K562 (cell line): ENCODE measurements at regions not wholly inside any gene's neighbourhood (a gene's known extent, or its start where the extent isn't known, plus 50 kb on each side); places are given as distances from the start of the nearest gene placed in this dataset.

Source experiments
- ATAC-seq: fragments of 200-7000 bp; cut with Tn5 transposase; 3 replicates; pipeline ENCODE4 v1.9.1; 2020; ENCODE audit warnings: moderate library complexity
- BruUV-seq: library from RNA; stranded (reverse); fragments of 400-500 nt; replicated peaks from 2 replicates; lab custom pipeline; 2021; lab: Mats Ljungman, UMichigan
- CTCF ChIA-PET: fragments of 300-600 bp; formaldehyde crosslinking; extraction: SDS; loops from one replicate; lab custom pipeline; 2021; ENCODE audit warnings: low intra/inter-chr PET ratio; lab: Yijun Ruan, JAX
- POLR2A ChIA-PET: fragments of 300-600, 350-650 bp; sonication (Branson Sonifier 250); formaldehyde crosslinking; extraction: SDS; loops from one replicate; lab custom pipeline; 2021; ENCODE audit warnings: antibody characterized with exemption, inconsistent platforms; lab: Yijun Ruan, JAX
- DNase-seq, 4 experiments: peaks; one replicate each; pipeline versions ENCODE4 v3.0.0 to v3.0.0-alpha.2; 2011 to 2018; ENCODE audit warnings: low spot score in 3 of 4, mixed read lengths in 3 of 4; ENCODE audit errors: extremely low read depth in 1 of 4
- FAIRE-seq: peaks from 2 replicates; lab custom pipeline; 2011; peaks lifted over from hg19 to GRCh38; lab: Jason Lieb, UNC
- H2AFZ ChIP-seq: 2 replicates; pipeline ENCODE4 v1.6.0; 2011; ENCODE audit warnings: low read depth, low read length, control low read depth, inconsistent platforms
- H3K27ac ChIP-seq: fragments of 200-600 bp; 3 replicates; pipeline ENCODE4 v1.8.0; 2011; ENCODE audit warnings: low read depth, mild to moderate bottlenecking, control low read depth, inconsistent platforms, low read length, moderate library complexity, mixed read lengths; ENCODE audit errors: extremely low read depth
- H3K27me3 ChIP-seq, 2 experiments: fragments of 300-600 bp in 1 of 2; 2 replicates in 1 of 2; 3 replicates in 1 of 2; pipeline versions ENCODE4 v1.6.0 to v1.8.0; 2011; ENCODE audit warnings: inconsistent platforms in 2 of 2, low read length in 2 of 2, mild to moderate bottlenecking in 1 of 2, mixed read lengths in 1 of 2, moderate library complexity in 1 of 2; ENCODE audit not compliant: control insufficient read depth in 2 of 2, insufficient read depth in 2 of 2
- H3K36me3 ChIP-seq: fragments of 300-600 bp; 3 replicates; pipeline ENCODE4 v1.8.0; 2011; ENCODE audit warnings: mild to moderate bottlenecking, low read length, inconsistent platforms; ENCODE audit not compliant: control insufficient read depth, insufficient read depth
- H3K4me1 ChIP-seq, 2 experiments: fragments of 200-600 bp in 1 of 2; replicated peaks in 1 of 2; 2 replicates in 1 of 2; 3 replicates in 1 of 2; pipeline versions ENCODE4 v1.5.1 to v1.8.0; 2011; ENCODE audit warnings: inconsistent platforms in 2 of 2, low read length in 2 of 2, mild to moderate bottlenecking in 1 of 2, mixed read lengths in 1 of 2, moderate library complexity in 1 of 2; ENCODE audit not compliant: control insufficient read depth in 2 of 2, insufficient read depth in 2 of 2
- H3K4me2 ChIP-seq: 2 replicates; pipeline ENCODE4 v1.6.1; 2011; ENCODE audit warnings: low read length, control low read depth, inconsistent platforms, mixed read lengths; ENCODE audit not compliant: insufficient read depth
- H3K4me3 ChIP-seq: fragments of 200-600 bp; sonication (generic), shearing (Covaris generic); 2 replicates; pipeline ENCODE4 v1.5.1; 2016; ENCODE audit warnings: control low read depth, inconsistent platforms
- H3K79me2 ChIP-seq: fragments of 200-600 bp; 3 replicates; pipeline ENCODE4 v1.8.0; 2011; ENCODE audit warnings: low read length, inconsistent platforms; ENCODE audit not compliant: control insufficient read depth, insufficient read depth
- H3K9ac ChIP-seq, 2 experiments: 2 replicates each; pipeline versions ENCODE4 v1.6.0 to v1.6.1; 2011; ENCODE audit warnings: low read depth in 2 of 2, low read length in 2 of 2, control low read depth in 1 of 2, inconsistent platforms in 1 of 2, mild to moderate bottlenecking in 1 of 2, mixed read lengths in 1 of 2; ENCODE audit not compliant: insufficient read depth in 1 of 2
- H3K9me1 ChIP-seq: one replicate; pipeline ENCODE4 v1.6.0; 2011; ENCODE audit warnings: inconsistent platforms, mild to moderate bottlenecking, low read length, moderate library complexity; ENCODE audit not compliant: control insufficient read depth, insufficient read depth
- H3K9me3 ChIP-seq: replicated peaks from 2 replicates; pipeline ENCODE4 v1.5.1; 2011; ENCODE audit warnings: low read depth, low read length, inconsistent platforms; ENCODE audit not compliant: control insufficient read depth, insufficient read depth
- H4K20me1 ChIP-seq: replicated peaks from 2 replicates; pipeline ENCODE4 v1.6.1; 2011; ENCODE audit warnings: low read length, inconsistent platforms, mixed read lengths; ENCODE audit not compliant: control insufficient read depth, insufficient read depth
- DEAF1 ChIP-seq: fragments of 450-650 bp; formaldehyde crosslinking; IDR thresholded peaks from 2 replicates; pipeline ENCODE4 v1.4.0; 2020; ENCODE audit warnings: mild to moderate bottlenecking, moderate library complexity
- EP400 ChIP-seq: fragments of 450-650 bp; IDR thresholded peaks from 2 replicates; pipeline ENCODE4 v1.6.1; 2017; ENCODE audit warnings: antibody characterized with exemption, mild to moderate bottlenecking, moderate library complexity
- ETV1 ChIP-seq: fragments of 450-650 bp; conservative IDR thresholded peaks from 2 replicates; pipeline ENCODE4 v1.6.1; 2016; ENCODE audit warnings: missing genetic modification characterization, control low read depth, low read depth, missing compliant biosample characterization
- FOXJ3 ChIP-seq: sonication (generic); formaldehyde crosslinking; IDR thresholded peaks from 2 replicates; pipeline ENCODE4 v1.4.0; 2020; ENCODE audit warnings: mild to moderate bottlenecking, missing genetic modification reagents
- MAFG ChIP-seq: fragments of 450-650 bp; conservative IDR thresholded peaks from 2 replicates; pipeline ENCODE4 v1.6.1; 2016; ENCODE audit warnings: missing genetic modification characterization, missing compliant biosample characterization
- MEF2A ChIP-seq: IDR thresholded peaks from 2 replicates; pipeline ENCODE4 v1.6.1; 2011; ENCODE audit warnings: low read depth, mild to moderate bottlenecking, low read length, moderate library complexity; ENCODE audit not compliant: control insufficient read depth
- MLLT1 ChIP-seq, 2 experiments: fragments of 450-650 bp; IDR thresholded peaks; 2 replicates each; pipeline ENCODE4 v1.6.1; 2016
- PREB ChIP-seq: sonication (generic); formaldehyde crosslinking; IDR thresholded peaks from 2 replicates; pipeline ENCODE4 v1.8.1; 2023; ENCODE audit warnings: mild to moderate bottlenecking, missing genetic modification reagents
- RFX1 ChIP-seq: fragments of 450-650 bp; IDR thresholded peaks from 2 replicates; pipeline ENCODE4 v1.6.1; 2016; ENCODE audit warnings: mild to moderate bottlenecking, moderate library complexity
- SPI1 ChIP-seq: IDR thresholded peaks from 2 replicates; pipeline ENCODE4 v1.6.1; 2011; ENCODE audit warnings: low read depth, low read length, control low read depth, borderline replicate concordance
- THRA ChIP-seq: fragments of 450-650 bp; IDR thresholded peaks from 2 replicates; pipeline ENCODE4 v1.6.1; 2017; ENCODE audit warnings: mild to moderate bottlenecking, moderate library complexity
- TRIM28 ChIP-seq: fragments of 450-650 bp; IDR thresholded peaks from 2 replicates; pipeline ENCODE4 v1.6.1; 2017
- XRCC5 ChIP-seq: fragments of 200-400 bp; formaldehyde crosslinking; IDR thresholded peaks from 2 replicates; pipeline ENCODE4 v1.6.1; 2017; ENCODE audit warnings: low read depth, mild to moderate bottlenecking, low read length
- ZBTB43 ChIP-seq: sonication (generic); formaldehyde crosslinking; IDR thresholded peaks from 2 replicates; pipeline ENCODE4 v1.8.0; 2023; ENCODE audit warnings: mild to moderate bottlenecking, missing genetic modification reagents
- ZNF174 ChIP-seq: fragments of 250-450 bp; sonication (Bioruptor Pico); IDR thresholded peaks from 2 replicates; pipeline ENCODE4 v1.4.0; 2020; ENCODE audit warnings: mild to moderate bottlenecking
- ZNF778 ChIP-seq: fragments of 450-650 bp; formaldehyde crosslinking; IDR thresholded peaks from 2 replicates; pipeline ENCODE4 v1.4.0; 2020; ENCODE audit warnings: mild to moderate bottlenecking, moderate library complexity
- WGBS: fragments of 100-300 bp; shearing (Covaris generic); methylation state at CpG from one replicate; pipeline ENCODE4 v1.1.6; 2016; ENCODE audit warnings: low coverage, mixed read lengths; ENCODE audit not compliant: insufficient coverage; ENCODE audit errors: missing lambda C conversion rate; 5-methylcytosine and 5-hydroxymethylcytosine counted together
- in situ Hi-C: fragments of 300-500 bp; cut with MboI; formaldehyde crosslinking; loops from 4 replicates; pipeline ENCODE4 v1.15.0; 2018; ENCODE audit warnings: inconsistent platforms, mixed read lengths
- intact Hi-C: fragments of 100-400 bp; cut with micrococcal nuclease; formaldehyde crosslinking; loops from 2 replicates; pipeline ENCODE4 v1.14.2; 2022

GRCh38 chr5:89005990-89006389, 123.0 kb upstream of the MEF2C start:
- Histone ChIP-seq H2AFZ (no peak overlapping the region), H3K9me3 (peaks cover 3% of the 10 kb centered on the region), H3K9me1 (no peaks in the 10 kb centered on the region), H4K20me1 (no peaks in the 10 kb centered on the region), H3K36me3 (no peaks in the 10 kb centered on the region), H3K4me3 (no peak overlapping the region), H3K4me2 (no peak overlapping the region), H3K79me2 (no peaks in the 10 kb centered on the region), H3K27ac (no peak overlapping the region), H3K4me1 (peaks cover 0 to 4% of the 10 kb centered on the region in 2 experiments; a peak in 1 of 5 replicates), H3K27me3 (no peaks in the 10 kb centered on the region), H3K9ac (no peak overlapping the region)
- ChIA-PET POLR2A (no interaction called here), CTCF (no interaction called here)
- TF ChIP-seq SPI1 = no peak
- no peak for TF ChIP-seq ZBTB43 (CRISPR knock-in tag)
- TF ChIP-seq PREB (CRISPR knock-in tag) = no peak
- no peak for TF ChIP-seq ETV1 (tag)
- no peak for TF ChIP-seq XRCC5
- no peak for TF ChIP-seq ZNF174
- TF ChIP-seq FOXJ3 = no peak
- TF ChIP-seq THRA = no peak
- TF ChIP-seq MEF2A = no peak
- TF ChIP-seq MAFG = no peak
- TF ChIP-seq DEAF1 (CRISPR knock-in tag) = no peak
- TF ChIP-seq RFX1 = no peak
- TF ChIP-seq MLLT1 (IDR thresholded peaks at IDR 0.05) = no peak
- TF ChIP-seq EP400 = no peak
- no peak for TF ChIP-seq ZNF778 (CRISPR knock-in tag)
- TF ChIP-seq TRIM28 = no peak
- no TSS peak for BruUV-seq
- DNase-seq = no peak
- 45% methylated on average over 2 of the region's 2 CpGs for WGBS
- no peak for ATAC-seq
- intact Hi-C loops (no loop called here), in situ Hi-C loops (no loop called here)
- no peak for FAIRE-seq
